ENCODE measurements at regions not wholly inside any gene's neighbourhood (a gene's known extent, or its start where the extent isn't known, plus 50 kb on each side); places are given as distances from the start of the nearest gene placed in this dataset.

DNA sequence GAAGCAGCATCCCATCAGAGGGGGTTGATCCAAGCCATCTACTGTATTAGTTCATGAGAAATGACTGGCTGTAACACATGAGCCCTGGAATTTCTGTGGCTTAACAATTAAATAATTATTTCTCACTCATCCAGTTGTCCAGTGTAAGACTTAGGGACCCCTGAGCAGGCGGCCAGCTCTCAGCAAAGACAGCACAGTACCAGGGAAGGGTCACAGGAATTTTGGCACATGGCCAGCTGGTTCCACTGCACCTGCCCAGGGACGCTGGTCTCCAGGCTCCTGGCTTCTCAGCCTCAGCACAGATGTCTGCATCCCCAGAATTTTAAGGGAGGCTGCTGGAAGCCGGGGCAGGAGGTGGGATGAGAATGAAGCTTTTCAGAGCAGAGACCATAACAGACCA lies 93.7 kb upstream of the DHRSX start:
- Mint-ChIP-seq H3K4me1 (ENCODE audit: low read depth, unreplicated experiment) (peaks cover 2% of the 10 kb centered on the region), H3K4me3 (ENCODE audit: unreplicated experiment) (no peak overlapping the region), H3K9me3 (ENCODE audit: unreplicated experiment) (peaks cover 2% of the 10 kb centered on the region), H3K27ac (ENCODE audit: unreplicated experiment) (no peak overlapping the region), H3K36me3 (ENCODE audit: unreplicated experiment) (no peaks in the 10 kb centered on the region), H3K27me3 (ENCODE audit: unreplicated experiment) (no peaks in the 10 kb centered on the region)
- no peak for DNase-seq
- TF ChIP-seq, protein P1, sequence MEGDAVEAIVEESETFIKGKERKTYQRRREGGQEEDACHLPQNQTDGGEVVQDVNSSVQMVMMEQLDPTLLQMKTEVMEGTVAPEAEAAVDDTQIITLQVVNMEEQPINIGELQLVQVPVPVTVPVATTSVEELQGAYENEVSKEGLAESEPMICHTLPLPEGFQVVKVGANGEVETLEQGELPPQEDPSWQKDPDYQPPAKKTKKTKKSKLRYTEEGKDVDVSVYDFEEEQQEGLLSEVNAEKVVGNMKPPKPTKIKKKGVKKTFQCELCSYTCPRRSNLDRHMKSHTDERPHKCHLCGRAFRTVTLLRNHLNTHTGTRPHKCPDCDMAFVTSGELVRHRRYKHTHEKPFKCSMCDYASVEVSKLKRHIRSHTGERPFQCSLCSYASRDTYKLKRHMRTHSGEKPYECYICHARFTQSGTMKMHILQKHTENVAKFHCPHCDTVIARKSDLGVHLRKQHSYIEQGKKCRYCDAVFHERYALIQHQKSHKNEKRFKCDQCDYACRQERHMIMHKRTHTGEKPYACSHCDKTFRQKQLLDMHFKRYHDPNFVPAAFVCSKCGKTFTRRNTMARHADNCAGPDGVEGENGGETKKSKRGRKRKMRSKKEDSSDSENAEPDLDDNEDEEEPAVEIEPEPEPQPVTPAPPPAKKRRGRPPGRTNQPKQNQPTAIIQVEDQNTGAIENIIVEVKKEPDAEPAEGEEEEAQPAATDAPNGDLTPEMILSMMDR (IDR thresholded peaks at IDR 0.05; ENCODE audit: partially characterized antibody, unreplicated experiment) = no peak

- H3K9me3 Mint-ChIP-seq (ENCODE audit: unreplicated experiment) = peaks cover 2% of the 10 kb centered on the region
- no peak overlapping the region for H3K4me3 Mint-ChIP-seq (ENCODE audit: unreplicated experiment)
- TF ChIP-seq, protein P1 (IDR thresholded peaks at IDR 0.05; ENCODE audit: partially characterized antibody, unreplicated experiment) = no peak
- peaks cover 2% of the 10 kb centered on the region for H3K4me1 Mint-ChIP-seq (ENCODE audit: low read depth, unreplicated experiment)
- DNase-seq = no peak
- no peaks in the 10 kb centered on the region for H3K27me3 Mint-ChIP-seq (ENCODE audit: unreplicated experiment)
- no peak overlapping the region for H3K27ac Mint-ChIP-seq (ENCODE audit: unreplicated experiment)
- H3K36me3 Mint-ChIP-seq (ENCODE audit: unreplicated experiment) = no peaks in the 10 kb centered on the region
Observed at GRCh38 chrX:2592279-2592678, 91.5 kb upstream of the DHRSX start.

GRCh38 chrX:2589186-2590020 lies 88.6 kb upstream of the DHRSX start:
- no peaks in the 10 kb centered on the region for H3K36me3 Mint-ChIP-seq (ENCODE audit: unreplicated experiment)
- H3K4me3 Mint-ChIP-seq (ENCODE audit: unreplicated experiment) = no peak overlapping the region
- DNase-seq = no peak
- H3K9me3 Mint-ChIP-seq (ENCODE audit: unreplicated experiment) = peaks cover 6% of the 10 kb centered on the region
- peaks cover 5% of the 10 kb centered on the region for H3K4me1 Mint-ChIP-seq (ENCODE audit: low read depth, unreplicated experiment)
- TF ChIP-seq, protein P1 (IDR thresholded peaks at IDR 0.05; ENCODE audit: partially characterized antibody, unreplicated experiment) = no peak
- no peak overlapping the region for H3K27ac Mint-ChIP-seq (ENCODE audit: unreplicated experiment)
- peaks cover 3% of the 10 kb centered on the region for H3K27me3 Mint-ChIP-seq (ENCODE audit: unreplicated experiment)

DNA sequence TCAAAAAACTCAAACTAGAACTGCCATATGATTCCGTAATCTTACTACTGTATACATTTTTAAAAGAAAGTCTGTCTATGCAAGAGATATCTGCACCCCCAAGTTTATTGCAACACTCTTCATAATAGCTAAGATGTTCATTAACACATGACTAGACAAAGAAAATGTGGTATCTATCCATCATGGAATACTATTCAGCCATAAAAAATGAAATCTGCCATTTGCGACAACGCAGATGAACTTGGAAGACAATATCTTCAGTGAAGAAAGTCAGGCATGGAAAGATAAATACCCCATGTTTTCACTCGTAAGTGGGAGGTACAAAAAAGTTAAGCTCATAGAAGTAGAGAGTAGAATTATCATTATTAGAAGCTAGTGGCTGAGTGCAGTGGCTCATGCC lies 87.3 kb upstream of the DHRSX start:
- no peak overlapping the region for H3K27ac Mint-ChIP-seq (ENCODE audit: unreplicated experiment)

GRCh38 chrX:2587146-2587545 lies 86.4 kb upstream of the DHRSX start:
- DNase-seq = no peak
- H3K36me3 Mint-ChIP-seq (ENCODE audit: unreplicated experiment) = no peaks in the 10 kb centered on the region
- no peak overlapping the region for H3K4me3 Mint-ChIP-seq (ENCODE audit: unreplicated experiment)
- H3K4me1 Mint-ChIP-seq (ENCODE audit: low read depth, unreplicated experiment) = peaks cover 6% of the 10 kb centered on the region
- peaks cover 5% of the 10 kb centered on the region for H3K27me3 Mint-ChIP-seq (ENCODE audit: unreplicated experiment)
- peaks cover 4% of the 10 kb centered on the region for H3K9me3 Mint-ChIP-seq (ENCODE audit: unreplicated experiment)
- TF ChIP-seq, protein P1 (IDR thresholded peaks at IDR 0.05; ENCODE audit: partially characterized antibody, unreplicated experiment) = no peak
- H3K27ac Mint-ChIP-seq (ENCODE audit: unreplicated experiment) = no peak overlapping the region

More for the DNA sequence above, 87.3 kb upstream of the DHRSX start:
- Mint-ChIP-seq H3K9me3 (ENCODE audit: unreplicated experiment) (peaks cover 4% of the 10 kb centered on the region), H3K4me3 (ENCODE audit: unreplicated experiment) (no peak overlapping the region), H3K27me3 (ENCODE audit: unreplicated experiment) (peaks cover 5% of the 10 kb centered on the region), H3K36me3 (ENCODE audit: unreplicated experiment) (no peaks in the 10 kb centered on the region), H3K4me1 (ENCODE audit: low read depth, unreplicated experiment) (peaks cover 3% of the 10 kb centered on the region)
- DNase-seq = no peak
- TF ChIP-seq, protein P1 (IDR thresholded peaks at IDR 0.05; ENCODE audit: partially characterized antibody, unreplicated experiment) = no peak

Measured in glutamatergic neuron (in vitro differentiated cells).